HG03045 (cell line): ENCODE measurements at regions not wholly inside any gene's neighbourhood (a gene's known extent, or its start where the extent isn't known, plus 50 kb on each side); places are given as distances from the start of the nearest gene placed in this dataset.

ENCODE experiments used
- ATAC-seq: cut with Tn5 transposase; IDR thresholded peaks from one replicate; pipeline ENCODE4 v1.9.1; 2021; ENCODE audit warnings: mild to moderate bottlenecking, moderate library complexity; ENCODE audit not compliant: unreplicated experiment

DNA sequence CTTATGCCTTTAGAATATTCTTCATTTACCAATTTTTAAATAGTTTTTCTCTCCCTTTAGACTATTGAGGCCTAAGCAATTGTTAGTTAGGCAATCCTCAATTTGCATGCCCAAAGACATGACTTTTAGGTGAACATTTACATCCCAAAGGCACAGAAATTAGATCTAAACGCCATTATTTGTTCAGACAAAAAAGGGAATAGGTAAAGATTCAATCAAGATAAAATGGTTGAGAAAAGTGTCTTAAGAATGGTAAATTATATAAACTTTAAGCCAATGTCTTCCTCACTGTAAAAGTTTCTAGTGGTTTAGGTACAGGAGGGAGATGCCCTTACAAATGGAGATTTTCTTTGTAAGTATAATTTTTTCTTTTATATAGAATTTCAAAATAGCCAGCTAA lies 50.2 kb upstream of the MME start:
- ATAC-seq = no peak

DNA sequence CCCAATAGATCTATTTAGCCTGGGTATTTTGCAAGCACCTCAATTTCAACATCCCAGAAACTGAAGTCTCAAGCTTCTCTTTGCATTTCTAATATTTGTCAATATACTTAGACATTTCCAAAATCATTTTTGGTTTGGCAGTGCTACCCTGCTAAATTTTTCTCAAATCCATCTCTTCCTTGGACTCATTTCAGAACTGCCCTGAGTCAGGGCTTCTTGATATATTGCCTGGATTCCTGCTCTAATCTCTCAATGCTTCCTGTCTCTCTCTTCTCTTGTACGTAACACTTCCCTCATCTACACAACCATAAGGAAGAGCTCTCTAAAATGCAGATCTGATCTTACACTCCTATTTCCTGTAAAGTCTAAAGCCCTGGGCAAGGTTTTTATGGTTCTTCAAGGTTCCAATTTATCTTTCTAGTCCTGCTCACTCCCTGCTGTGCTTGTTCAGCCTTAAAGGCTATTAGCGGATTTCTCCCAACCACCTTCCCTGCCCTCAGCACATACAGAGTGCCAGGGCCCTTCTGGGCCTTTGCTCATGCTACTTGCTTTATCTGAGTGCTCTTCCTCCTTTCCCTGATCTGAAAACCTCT lies 53.0 kb upstream of the MME start:
- no peak for ATAC-seq

- ATAC-seq = no peak
These were observed 56.0 kb upstream of the MME start for GRCh38 chr3:155024006-155024638.

GRCh38 chr3:155022896-155023295 lies 57.2 kb upstream of the MME start:
- no peak for ATAC-seq

GRCh38 chr3:155019575-155019974 lies 60.5 kb upstream of the MME start:
- no peak for ATAC-seq

- ATAC-seq = no peak
These were observed 61.3 kb upstream of the MME start for GRCh38 chr3:155018621-155019330.

DNA sequence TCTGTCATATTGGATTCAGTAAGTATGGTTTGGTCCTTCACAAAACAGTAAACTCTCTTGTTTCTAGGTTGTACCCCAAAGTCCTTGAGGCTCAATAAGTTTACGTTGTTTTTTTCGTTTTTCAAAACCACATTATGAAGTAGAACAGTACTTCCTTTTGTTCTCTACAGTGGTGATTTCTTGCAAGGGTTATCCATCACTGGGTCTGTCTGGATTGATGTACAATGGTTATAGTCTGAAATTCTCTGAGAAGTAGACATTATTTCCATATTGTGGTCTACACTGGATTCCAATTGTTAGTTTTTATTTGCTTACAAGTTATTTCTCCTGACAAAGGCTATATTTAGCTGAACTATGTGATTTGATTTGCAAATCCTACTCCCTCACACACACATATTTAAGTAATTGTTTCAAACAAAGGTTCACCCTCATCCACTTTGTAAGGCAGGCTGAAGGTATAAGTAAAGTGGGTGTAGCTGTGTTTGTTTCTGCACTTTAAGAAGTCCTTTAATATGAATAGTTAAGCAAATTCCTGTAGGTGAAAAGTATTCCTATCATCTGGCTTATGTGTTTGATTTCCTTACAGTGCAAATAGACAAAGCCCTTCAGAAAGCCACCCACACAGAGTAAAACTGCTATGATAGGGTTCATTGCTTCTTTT lies 64.2 kb upstream of the MME start:
- no peak for ATAC-seq

GRCh38 chr3:155014953-155015352 lies 65.2 kb upstream of the MME start:
- ATAC-seq = no peak

GRCh38 chr3:155013427-155013826 lies 66.7 kb upstream of the MME start:
- no peak for ATAC-seq

DNA sequence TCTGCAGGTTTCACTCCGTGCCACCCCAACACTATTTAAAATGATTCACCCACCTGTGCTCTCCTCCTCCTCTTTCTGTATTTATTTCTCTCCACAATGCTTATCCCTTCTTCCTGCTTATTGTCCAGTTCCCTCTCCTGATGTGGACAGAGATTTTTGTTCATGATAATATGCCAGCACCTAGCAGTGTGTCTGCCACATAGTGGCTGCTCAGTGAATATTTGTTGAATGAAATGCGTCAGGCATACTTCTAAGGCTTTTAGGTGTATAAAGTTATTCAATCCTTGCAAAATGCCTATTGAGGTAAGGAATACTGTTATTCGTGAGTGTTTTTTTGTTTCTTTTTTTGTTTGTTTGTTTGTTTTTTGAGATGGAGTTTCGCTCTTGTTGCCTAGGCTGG lies 67.5 kb upstream of the MME start:
- no peak for ATAC-seq

GRCh38 chr3:155010416-155010815 lies 69.7 kb upstream of the MME start:
- ATAC-seq = no peak

DNA sequence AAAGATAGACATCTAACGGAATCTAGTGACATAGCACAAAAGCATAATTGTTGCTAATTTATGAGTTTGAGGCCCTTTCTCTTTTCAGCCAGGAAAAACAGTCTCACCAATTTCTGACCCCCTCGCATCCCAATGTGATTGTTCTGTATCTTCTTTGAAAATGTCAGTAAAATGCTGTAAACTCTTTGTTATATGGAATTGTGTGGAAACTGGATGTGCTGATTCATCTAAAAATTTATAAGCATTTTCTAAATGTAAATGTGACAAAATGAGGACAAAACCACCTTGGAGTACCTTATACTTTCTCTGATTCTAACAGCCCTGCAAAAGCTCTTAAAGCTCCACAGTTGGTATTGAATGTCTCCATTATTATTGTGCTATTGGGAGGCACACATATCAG lies 70.9 kb upstream of the MME start:
- no peak for ATAC-seq

DNA sequence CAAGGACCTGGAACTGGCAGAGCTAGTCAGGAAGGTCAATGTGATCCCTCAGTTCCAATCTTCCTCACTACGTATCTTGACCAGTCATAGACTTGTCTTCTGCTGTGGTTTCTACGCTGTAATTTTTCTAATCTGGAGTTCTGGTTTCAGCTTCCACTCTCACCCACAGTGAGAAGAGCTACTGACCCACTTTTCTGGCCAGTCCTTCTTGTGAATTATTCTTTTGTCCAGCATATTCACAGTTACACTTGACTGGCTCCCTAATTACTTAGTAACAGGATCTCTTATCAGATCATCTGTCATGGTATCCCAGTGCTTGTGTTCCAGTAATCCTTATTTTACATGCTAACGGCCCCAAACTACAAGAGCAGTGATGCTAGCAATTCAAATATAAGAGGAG lies 72.4 kb upstream of the MME start:
- ATAC-seq = no peak

- ATAC-seq = no peak
These were observed 78.7 kb upstream of the MME start for GRCh38 chr3:155001289-155002010.

DNA sequence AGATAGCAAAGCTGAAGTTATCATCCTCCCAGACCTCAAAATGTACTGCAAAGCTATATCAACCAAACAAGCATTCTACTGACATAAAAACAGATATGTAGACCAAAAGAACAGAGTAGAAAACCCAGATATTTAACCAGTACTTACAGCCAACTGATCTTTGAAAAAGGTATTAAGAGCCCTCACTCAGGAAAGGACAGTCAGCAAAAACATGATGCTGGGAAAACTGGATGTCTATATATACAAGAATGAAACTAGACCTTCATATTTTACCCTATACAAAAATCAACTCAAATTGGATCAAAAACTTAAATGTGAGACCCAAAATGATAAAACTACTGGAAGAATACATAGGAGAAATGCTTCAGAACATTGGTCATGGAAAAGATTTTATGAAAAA lies 87.5 kb upstream of the MME start:
- no peak for ATAC-seq

- ATAC-seq = no peak
These were observed 89.6 kb upstream of the MME start for GRCh38 chr3:154990543-154990942.

DNA sequence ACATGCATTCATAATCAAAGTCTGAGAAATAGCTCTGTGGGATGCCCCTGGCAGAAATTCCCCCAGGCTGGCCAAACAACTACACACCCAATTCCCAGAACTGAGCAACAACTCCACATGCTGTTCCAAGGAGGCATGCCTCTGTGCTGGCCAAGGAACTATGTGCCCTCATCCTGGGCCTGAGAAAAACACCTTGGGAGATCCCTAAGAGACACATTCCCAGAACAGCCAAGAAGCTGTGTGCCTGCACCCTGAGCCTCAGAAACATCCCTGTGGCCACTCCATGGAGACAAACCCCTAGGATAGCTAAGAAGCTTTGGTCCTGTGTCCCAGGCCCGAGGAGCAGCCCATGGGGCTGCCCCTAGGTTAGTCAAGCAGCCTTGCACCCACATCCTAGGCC lies 92.3 kb upstream of the MME start:
- no peak for ATAC-seq

- no peak for ATAC-seq
These were observed 98.5 kb upstream of the MME start for GRCh38 chr3:154981664-154982063.

DNA sequence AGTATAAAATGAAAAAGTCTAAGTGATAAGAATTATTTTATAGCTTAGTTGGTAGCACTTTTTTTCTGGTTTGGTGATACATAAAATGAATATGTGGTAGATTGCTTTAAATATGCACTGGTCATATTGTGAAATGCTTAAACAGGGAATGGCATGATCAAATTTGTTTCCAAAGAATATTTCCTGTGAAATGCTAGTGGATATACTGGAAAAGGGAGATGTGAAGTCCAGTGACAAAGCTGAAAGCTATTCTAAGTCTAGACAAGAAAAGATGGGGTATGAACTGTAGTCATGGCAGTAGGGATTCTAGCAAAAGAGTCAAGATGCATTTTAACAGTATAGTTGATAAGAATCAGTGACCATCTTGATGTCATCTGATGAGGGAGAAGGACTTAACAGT lies 98.9 kb upstream of the MME start:
- no peak for ATAC-seq

DNA sequence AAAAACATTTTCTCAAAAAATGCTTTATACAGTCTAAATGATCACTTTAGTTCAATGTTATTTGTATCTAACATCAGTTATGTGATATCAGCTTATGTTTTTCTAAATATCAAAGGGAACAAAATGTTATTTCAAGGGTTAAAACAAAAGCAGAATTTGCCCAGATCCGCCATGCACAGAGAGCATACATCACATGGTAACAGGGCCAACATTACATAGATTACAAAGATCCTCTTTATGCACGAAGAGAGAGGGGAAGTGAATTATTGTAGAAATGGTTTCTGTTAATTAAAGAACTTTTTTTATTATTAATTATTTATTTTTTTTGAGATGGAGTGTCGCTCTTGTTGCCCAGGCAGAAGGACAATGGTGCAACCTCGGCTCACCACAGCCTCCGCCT lies 100.8 kb upstream of the MME start:
- ATAC-seq = no peak

GRCh38 chr3:154977666-154978065 lies 102.5 kb upstream of the MME start:
- no peak for ATAC-seq
